ENCODE measurements at regions not wholly inside any gene's neighbourhood (a gene's known extent, or its start where the extent isn't known, plus 50 kb on each side); places are given as distances from the start of the nearest gene placed in this dataset.

DNA sequence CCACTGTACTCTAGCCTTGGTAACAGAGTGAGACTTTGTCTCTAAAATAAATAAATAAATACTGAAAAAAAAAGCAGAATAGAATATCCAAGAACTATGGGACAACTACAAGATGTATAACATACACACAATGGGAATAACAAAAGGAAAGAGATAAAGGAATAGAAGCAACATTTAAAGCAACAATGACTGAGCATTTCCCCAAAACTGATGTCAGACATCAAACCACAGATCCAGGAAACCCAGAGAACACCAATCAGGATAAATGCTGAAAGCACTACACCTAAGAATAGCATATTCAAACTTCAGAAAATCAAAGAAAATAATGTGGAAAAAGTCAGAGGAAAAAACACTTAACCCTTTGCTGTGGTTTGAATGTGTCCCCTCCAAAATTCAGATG lies 436.4 kb downstream of the ACTL7B start:
- TF ChIP-seq EZH2 (IDR thresholded peaks at IDR 0.05; ENCODE audit: insufficient read depth, low read length) = no peak
- TF ChIP-seq, protein P1, sequence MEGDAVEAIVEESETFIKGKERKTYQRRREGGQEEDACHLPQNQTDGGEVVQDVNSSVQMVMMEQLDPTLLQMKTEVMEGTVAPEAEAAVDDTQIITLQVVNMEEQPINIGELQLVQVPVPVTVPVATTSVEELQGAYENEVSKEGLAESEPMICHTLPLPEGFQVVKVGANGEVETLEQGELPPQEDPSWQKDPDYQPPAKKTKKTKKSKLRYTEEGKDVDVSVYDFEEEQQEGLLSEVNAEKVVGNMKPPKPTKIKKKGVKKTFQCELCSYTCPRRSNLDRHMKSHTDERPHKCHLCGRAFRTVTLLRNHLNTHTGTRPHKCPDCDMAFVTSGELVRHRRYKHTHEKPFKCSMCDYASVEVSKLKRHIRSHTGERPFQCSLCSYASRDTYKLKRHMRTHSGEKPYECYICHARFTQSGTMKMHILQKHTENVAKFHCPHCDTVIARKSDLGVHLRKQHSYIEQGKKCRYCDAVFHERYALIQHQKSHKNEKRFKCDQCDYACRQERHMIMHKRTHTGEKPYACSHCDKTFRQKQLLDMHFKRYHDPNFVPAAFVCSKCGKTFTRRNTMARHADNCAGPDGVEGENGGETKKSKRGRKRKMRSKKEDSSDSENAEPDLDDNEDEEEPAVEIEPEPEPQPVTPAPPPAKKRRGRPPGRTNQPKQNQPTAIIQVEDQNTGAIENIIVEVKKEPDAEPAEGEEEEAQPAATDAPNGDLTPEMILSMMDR (IDR thresholded peaks at IDR 0.05; ENCODE audit: insufficient read depth, low read depth, low read length) = no peak

All from astrocyte (in vitro differentiated cells and primary cell).